ENCODE measurements at regions not wholly inside any gene's neighbourhood (a gene's known extent, or its start where the extent isn't known, plus 50 kb on each side); places are given as distances from the start of the nearest gene placed in this dataset.

DNA sequence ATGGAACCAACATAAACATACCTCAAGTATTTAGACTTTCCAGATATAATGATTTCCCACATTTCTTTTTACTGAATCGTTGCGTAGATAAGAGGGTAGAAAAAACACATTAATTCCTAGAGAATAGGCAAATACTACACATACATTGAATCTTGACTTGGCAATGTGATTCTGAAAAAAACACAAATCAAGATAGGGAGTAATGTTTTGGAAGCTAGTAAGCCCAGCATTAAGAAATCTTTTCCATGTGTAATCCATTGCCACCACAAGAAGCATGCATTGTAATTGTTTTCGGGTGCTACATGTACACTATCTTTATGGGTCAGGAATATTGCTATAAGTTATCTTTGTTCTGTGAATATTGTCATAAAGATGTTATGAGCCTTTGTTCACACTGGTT, 269.8 kb upstream of the PDGFD start:
- DNase-seq (ENCODE audit: low read depth), result no peak

GRCh38 chr11:104432981-104433380, 269.0 kb upstream of the PDGFD start:
- no peak for DNase-seq (ENCODE audit: low read depth)

- DNase-seq (ENCODE audit: low read depth), result no peak
Observed at GRCh38 chr11:104432526-104432925, 268.6 kb upstream of the PDGFD start.

GRCh38 chr11:104422324-104422944, 258.5 kb upstream of the PDGFD start:
- no peak for DNase-seq (ENCODE audit: low read depth)

DNA sequence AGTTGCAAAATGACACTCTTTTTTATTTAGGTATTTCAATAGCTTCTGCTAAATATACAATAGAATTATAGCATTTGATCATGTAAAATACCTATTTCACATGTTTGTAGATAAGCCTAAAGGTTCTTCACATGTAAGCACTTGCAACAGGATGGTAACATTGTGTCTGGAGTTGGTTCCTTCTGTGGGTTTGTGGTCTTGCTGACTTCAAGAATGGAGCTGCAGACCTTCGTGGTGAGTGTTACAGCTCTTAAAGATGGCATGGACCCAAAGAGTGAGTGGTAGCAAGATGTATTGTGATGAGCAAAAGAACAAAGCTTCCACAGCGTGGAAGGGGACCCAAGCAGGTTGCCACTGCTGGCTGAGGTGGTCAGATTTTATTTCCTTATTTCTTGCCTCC, 246.4 kb upstream of the PDGFD start:
- no peak for DNase-seq (ENCODE audit: low read depth)

DNA sequence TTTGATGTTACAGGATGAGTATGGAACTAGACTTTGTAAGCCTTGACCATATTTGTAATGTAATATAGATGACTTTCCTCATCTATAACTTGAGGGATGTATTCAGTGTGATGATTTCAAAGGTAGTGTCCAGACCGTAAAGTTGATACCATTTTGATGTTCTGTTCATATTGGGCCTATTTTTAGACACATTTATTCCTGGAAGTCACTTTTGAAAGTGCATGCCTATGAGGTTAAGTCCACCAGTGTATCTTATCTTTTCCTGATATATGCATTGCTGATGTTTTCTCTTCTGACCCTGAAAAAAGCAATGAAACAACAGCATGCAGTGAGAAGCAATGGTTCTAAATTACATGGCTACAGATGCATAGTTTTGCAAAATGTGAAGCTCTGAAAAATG, 244.7 kb upstream of the PDGFD start:
- DNase-seq (ENCODE audit: low read depth), result no peak

DNA sequence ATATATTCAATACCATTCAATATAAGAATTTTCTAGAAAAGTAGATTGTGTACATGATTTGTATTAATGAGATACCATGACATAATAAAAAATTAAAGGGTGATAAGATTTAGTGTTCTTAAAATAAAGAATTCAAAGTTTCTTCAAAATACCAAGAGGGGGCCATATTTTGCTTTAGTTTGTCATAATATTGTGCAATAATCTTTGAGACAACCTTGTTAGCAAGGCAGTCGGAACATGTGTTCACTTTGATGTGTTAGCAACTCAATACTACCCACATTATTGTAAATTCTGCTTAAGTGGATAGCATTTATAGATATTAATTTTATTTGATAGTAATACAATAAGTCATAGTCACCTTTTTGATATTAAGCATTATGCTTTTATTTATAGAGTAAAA, 241.3 kb upstream of the PDGFD start:
- no peak for DNase-seq (ENCODE audit: low read depth)

GRCh38 chr11:104404231-104405175, 240.6 kb upstream of the PDGFD start:
- no peak for DNase-seq (ENCODE audit: low read depth)

- no peak for DNase-seq (ENCODE audit: low read depth)
Observed at GRCh38 chr11:104402812-104403521, 239.0 kb upstream of the PDGFD start.

- no peak for DNase-seq (ENCODE audit: low read depth)
Observed at GRCh38 chr11:104394508-104394907, 230.6 kb upstream of the PDGFD start.

- DNase-seq (ENCODE audit: low read depth), result peak; percentile 74
Observed at GRCh38 chr11:104390651-104391050, 226.7 kb upstream of the PDGFD start.

- DNase-seq (ENCODE audit: low read depth), result no peak
Observed at GRCh38 chr11:104385884-104386283, 221.9 kb upstream of the PDGFD start.

- DNase-seq (ENCODE audit: low read depth), result no peak
Observed at GRCh38 chr11:104380358-104380757, 216.4 kb upstream of the PDGFD start.

GRCh38 chr11:104372111-104372510, 208.2 kb upstream of the PDGFD start:
- DNase-seq (ENCODE audit: low read depth), result no peak

GRCh38 chr11:104370478-104370877, 206.5 kb upstream of the PDGFD start:
- DNase-seq (ENCODE audit: low read depth), result no peak

DNA sequence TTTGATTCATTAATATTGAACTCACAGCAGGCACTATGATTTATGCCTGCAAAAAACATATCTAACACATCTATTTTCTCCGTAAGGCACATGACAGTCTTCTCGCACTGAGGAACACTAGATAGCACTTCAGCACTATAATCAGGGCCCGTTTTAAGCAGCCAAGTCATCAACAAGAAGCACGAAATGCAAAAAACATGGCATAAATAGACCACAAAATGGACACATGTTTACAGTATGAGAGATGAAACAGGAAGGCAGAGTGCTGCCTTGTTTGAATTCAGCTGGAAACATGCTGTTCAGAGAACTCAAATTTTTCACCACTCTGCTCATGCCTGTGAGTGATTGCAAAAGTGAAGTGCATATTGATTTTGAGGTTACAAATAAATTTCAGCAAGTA, 205.8 kb upstream of the PDGFD start:
- DNase-seq (ENCODE audit: low read depth), result no peak

DNA sequence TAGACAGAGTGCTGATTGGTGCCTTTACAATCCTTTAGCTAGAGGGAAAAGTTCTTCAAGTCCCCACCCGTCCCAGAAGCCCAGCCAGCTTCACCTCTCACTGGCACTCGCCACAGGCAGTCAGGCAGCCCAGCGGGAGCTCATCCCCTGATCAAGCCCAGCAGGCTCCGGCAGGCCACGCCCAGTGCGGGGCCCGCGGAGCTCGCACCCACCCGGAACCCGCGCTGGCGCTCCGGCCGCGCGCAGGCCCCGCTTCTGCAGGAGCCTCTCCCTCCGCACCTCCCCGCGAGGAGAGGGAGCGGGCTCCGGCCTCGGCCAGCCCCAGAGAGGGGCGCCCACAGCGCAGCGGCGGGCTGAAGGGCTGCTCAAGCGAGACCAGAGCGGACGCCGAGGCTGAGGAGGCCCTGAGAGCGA, 202.4 kb upstream of the PDGFD start:
- DNase-seq (ENCODE audit: low read depth), result no peak

DNA sequence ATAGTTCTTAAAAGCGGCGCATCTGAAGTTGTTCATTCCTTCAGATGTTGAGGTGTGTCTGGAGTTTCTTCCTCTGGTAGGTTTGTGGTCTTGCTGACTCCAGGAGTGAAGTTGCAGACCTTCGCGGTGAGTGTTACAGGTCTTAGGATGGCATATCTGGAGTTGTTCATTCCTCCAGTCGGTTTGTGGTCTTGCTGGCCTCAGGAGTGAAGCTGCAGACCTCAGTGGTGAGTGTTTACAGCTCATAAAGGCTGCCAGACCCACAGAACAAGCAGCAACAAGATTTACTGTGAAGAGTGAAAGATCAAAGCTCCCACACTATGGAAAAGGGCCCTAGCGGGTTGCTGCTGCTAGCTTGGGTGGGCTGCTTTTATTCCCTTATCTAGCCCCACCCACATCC, 201.7 kb upstream of the PDGFD start:
- no peak for DNase-seq (ENCODE audit: low read depth)

- no peak for DNase-seq (ENCODE audit: low read depth)
Observed at GRCh38 chr11:104361975-104362374, 198.0 kb upstream of the PDGFD start.

DNA sequence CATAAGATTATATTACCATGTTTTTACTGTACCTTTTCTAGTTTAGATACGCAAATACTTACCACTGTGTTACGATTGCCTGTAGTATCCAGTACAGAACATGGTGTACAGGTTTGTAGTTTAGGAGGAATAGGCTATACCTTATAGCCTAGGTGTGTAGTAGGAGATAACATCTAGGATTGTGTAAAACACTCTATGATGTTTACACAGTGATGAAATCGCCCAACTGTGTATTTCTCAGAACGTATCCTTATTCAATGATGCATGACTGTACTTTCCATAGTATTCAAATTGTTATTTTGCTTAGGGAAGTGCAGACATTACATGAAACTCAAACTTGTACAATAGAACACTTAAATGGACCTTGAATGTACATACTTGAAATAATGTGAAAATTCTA, 188.1 kb upstream of the PDGFD start:
- no peak for DNase-seq (ENCODE audit: low read depth)

DNA sequence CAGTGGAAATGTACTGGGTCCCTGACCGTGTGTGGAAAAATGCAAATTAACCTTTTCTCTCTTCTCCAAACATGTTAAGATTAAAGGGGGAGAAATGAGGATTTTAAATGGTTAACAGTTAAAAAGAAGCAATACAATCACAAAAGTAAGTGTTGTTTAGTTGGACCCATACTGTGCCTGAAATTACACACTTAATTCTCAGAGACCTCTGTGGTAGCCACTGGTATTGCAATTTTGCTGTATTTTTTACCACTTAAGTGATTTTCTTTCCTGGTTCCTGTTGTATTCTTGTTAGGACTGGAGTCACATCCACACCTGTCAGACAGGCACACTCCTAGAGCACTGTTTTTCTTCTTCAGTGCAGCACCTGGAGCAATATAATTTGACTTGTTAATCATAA, 179.6 kb upstream of the PDGFD start:
- no peak for DNase-seq (ENCODE audit: low read depth)

- no peak for DNase-seq (ENCODE audit: low read depth)
Observed at GRCh38 chr11:104340590-104340989, 176.6 kb upstream of the PDGFD start.

GRCh38 chr11:104339380-104339831, 175.5 kb upstream of the PDGFD start:
- DNase-seq (ENCODE audit: low read depth), result no peak

Data from non-pigmented ciliary epithelial cell (primary cell).